Activated gamma-delta T cell treated with Interleukin-2 at 50 U/mL for 16 hours (primary cell): ENCODE measurements at regions not wholly inside any gene's neighbourhood (a gene's known extent, or its start where the extent isn't known, plus 50 kb on each side); places are given as distances from the start of the nearest gene placed in this dataset.

ENCODE experiments used
- DNase-seq: peaks from one replicate; pipeline ENCODE4 v3.0.0-alpha.2; 2020

DNA sequence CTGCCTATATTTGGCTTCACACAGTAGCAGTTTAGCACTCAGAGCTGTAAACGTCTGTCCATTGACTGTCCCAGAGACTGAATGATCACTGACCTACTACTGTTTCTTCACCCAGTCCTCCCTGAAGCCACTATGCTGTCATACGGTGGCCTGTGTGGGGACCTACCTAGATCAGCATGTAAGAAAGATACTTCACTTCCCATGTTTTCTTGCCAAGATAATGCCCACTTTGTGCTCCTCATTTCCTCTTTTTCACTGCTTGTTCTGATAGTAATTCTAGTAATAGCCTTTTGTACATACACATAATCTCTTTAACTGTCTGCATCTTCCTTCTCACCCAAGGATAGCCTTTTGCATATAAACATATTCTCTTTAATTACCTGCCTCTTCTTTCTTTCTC is 109.9 kb upstream of the TIAM2 start:
- no peak for DNase-seq

DNA sequence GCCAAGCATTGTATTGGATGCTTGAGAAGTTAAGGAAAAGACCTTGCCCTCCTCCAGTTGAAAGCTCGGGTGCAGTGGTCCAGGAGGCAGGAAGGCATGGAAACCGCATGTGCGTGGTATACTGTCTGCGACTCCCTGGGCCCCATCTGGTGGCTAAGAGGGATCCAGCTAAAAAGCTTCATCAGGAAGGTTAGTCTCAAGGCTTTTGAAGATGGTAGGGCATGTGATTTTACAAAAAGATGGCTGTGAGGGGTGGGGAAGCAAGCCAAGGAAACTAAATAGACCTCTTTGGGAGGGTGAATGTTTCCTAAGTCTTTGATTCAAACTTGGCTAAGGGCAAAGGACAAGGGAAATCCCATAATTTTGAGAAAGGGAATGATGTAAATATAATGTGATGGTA is 109.1 kb upstream of the TIAM2 start:
- DNase-seq = no peak

DNA sequence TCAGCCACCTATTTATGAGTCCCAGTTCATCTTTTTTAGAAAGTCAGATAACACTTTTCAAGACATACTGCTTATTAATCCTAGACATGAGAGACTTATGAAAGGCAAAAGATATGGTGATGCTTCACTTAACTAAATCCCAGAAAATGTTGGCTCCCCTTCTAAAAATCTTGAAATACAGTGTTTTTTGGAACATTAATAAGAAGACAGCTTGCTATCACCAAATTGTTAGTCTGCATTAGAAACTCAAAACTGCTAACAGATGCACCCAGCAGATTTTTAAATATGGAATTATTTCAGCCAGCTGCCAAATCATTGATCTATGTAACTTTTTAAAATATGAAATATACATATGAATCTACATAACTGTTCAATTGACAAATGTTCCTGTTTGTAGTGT is 108.6 kb upstream of the TIAM2 start:
- no peak for DNase-seq

DNA sequence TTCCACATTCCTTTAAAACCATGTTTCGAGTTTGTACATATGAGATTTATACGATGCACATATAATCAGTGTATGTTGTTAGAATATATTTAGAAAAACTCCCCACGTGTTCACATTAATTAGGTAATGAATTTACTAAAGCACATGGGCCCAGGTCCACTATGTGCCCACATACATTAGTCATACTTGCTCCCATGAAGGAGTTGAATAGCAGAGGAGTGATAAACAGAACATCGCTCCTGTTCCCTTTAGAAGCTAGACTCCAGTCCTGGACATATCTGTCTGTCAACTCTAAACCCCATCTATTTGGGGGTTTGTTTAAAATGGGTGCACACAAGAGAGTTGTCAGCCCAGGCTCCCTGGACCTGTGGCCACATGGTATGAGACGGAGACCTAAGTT is 108.1 kb upstream of the TIAM2 start:
- no peak for DNase-seq

DNA sequence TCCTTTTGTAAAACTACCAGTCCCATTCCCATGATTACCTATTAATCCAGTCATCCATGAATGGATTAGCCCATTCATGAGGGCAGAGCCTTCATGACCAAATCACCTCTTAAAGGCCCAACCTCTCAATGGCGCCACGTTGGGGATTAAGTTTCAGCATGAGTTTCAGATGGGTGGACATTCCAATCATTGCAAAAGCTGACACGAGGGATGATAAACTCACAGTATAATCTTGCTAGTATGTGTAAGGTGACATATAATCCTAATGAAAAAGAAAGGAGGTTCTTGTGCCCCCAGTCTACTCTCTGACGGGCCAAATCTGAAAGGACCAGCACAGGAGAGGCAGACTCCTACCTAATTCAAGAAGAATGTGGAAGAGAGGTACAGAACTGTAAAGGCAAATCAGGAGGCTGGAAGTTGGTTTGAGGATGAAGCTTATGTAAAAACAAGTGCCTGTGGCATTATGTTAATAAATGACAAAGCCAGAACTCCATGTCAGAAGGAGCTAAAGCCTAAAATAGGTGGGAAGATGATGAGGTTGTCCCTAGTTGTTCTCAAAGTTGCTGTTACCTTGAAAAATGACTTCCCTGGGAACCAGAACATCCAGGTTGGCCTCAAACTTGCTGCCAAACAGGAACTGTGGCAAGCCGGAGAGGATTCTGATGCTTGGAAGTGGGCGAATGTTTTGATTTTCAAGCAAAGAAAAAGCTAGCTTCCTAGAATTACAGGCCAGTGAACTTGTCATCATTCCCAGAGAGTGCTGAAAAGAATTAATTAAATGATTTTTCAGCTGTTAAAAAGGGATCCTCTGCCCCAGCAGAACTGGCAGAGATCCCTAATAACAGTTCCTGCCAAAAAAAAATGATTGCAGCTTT is 106.5 kb upstream of the TIAM2 start:
- DNase-seq = no peak

DNA sequence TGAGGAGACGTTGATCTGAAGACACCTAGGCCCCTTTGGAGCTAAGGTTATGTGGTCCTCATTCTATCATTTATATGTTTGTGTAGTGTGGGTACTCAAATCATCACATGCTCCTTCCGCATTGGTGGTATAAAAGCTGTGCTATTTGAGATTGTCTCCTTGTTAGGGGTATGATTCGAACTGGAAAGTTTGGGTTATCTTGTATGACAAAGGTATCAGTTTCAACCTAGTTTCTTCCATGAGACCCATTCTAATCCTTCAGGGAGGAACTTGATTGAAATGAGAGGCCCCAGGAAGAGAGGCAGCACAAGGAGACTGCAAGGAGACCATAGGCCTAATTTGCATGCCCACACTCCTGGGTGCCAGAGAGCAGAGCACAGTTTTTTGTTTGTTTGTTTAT is 104.2 kb upstream of the TIAM2 start:
- DNase-seq = no peak

DNA sequence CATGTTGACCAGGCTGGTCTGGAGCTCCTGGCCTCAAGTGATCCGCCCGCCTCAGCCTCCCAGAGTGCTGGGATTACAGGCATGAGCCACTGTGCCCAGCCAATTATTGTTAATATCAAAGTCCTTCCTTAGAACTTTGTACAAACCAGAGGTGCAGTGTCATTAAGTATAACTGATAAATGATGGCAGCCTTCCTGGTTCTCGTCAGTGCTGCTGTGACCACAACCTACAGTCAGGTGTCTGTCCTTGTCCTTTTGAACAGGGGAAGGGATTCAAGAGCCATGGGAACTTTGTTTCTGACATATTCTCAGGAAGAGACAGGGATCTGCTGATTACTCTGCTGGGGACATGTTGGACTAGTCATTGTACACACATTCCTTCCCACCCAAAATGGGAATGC is 103.2 kb upstream of the TIAM2 start:
- DNase-seq = no peak

DNA sequence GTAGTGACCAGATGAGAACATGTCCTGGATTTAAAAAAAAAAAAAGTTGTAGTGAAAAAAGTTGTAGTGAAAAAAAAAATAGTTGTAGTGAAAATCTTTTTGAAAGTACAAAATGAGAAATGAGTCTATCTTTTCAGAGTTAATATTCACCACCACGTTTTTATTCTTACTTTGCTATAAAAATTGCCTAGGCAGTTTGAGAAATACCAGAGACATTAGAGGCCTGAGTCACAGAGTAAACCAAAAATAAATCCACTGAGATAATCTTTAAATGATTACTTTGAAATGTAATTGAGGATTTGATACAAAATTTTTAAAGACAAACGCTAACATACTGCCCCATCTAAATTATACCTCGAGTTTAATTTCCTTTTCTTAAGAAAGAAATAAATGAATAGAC is 101.2 kb upstream of the TIAM2 start:
- no peak for DNase-seq

DNA sequence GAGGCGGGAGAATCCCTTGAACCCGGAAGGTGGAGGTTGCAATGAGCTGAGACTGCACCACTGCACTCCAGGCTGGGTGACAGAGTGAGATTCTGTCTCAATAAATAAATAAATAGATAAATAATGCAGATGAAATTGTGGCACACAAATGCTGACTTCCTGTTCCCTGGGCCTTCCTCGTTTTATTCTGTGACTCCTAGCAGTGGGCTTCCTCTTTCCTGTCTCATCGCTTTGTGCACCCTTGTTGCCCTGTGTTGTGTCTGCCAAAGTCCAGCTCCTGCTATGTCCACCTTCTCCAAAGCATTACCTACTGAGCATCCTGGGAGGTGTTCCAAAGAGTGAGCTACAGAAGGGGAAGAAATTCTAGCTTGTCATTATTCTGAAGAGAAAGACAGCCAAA is 100.2 kb upstream of the TIAM2 start:
- DNase-seq = no peak

DNA sequence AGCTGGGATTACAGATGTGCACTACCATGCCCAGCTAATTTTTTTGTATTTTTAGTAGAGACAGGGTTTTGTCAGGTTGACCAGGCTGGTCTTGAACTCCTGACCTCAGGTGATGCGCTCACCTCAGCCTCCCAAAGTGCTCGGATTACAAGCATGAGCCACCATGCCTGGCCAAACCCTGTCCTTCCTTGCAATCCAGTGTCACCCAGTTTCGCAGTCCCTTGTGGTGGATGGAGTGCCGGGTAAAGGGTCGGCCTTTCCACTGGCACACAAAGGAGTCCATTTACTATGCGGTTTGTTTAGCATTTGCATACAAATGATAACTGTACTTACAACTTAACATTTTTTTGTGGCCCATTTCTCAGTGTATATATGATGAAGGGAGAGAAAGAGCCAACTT is 99.3 kb upstream of the TIAM2 start:
- no peak for DNase-seq

DNA sequence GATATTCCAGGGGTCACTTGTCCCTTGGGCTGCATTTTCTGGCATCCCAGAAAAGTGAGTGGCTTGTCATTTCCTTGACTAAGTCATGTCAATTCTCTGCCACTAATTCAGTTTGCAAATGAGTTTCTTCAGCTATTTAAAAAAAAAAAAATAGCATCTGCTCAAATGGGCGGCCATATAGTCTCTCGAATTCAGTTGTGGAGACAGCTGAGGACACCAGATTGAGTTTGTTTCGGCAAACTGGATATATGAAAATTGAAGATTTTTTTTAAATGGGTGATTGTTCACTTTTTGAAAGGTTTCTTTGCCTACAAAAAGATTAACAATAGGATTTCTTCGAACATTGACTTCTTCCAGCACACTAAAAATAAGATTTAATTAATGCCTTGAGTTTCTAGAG is 96.3 kb upstream of the TIAM2 start:
- DNase-seq = no peak

DNA sequence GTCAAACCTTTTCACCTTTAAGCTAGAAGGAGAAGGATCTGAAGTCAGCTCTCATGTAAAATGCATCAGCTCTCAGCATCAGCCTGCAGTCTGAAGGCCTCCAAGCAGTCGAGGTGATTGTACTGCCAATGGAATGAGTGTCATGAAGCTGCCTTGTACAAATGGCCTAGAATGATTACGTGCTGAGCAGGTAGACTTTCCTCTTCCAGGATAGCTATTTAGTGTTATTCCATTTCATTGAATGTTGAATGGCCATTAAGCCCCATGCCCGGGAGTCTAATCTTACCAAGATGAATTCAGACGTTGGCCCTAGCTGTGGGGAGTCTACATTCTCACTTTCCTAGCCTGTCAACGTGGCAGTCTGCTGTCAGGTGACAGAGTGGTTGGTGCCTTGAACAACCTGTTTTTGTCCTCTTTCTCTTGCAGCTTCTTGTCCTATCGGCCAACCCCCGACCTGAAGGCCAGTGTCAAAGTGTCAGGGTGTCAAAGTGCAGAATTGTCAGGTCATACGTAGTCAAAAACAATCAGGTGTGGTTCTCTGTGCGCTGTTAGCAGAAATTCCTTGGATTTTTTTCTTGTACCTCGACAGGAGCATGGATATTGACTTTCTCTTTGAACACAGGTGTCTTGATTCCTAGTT is 95.2 kb upstream of the TIAM2 start:
- DNase-seq = no peak

DNA sequence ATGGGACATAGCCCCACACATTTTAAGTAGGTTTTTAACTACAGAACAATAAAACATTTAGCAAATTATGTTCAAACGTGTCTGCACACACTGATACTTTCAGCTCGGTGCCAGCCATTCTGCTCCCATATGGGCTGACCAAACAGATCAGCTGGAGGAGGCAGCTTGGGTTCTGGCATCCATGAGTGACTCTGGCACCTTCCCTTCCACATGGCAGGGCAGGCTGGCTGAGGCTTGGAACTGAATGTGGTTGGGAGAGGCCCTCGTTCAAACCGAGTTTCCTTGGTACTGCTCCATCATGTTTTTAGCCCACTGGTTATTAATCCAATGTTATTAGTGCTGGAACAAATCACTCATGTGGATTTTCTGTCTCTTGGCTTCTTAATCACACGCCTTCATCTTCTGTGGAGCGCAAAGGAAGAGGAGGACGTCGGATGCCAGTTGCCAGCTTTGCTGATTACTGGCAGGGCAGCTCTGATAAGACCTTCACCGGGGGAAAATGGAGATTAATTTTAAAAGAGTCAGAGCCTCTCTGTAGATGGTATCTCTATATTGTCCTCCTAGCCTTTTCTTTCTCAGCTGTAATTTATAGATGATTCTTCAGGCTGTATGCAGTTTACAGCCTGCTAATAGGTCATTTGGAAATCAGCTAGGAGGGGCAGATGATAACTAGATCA is 93.1 kb upstream of the TIAM2 start:
- DNase-seq = no peak

DNA sequence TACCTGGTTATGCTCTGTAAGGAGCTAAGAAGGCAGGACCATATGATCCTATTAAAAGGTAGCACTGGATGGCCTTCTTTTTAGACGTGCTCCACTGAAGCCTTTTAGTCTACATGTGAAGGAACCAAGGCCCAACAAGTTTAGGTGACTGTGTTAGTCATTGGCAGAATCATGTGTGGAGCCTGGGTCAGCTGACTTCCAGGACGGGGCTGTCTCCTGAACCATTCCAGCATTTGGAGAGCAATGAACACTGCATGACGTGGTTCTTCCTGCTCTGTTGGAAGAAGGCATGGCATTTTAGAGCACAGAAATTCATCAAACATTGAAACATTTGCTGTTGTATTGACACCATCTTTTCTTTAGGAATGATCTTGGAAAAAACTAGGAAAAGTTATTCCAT is 87.8 kb upstream of the TIAM2 start:
- no peak for DNase-seq

DNA sequence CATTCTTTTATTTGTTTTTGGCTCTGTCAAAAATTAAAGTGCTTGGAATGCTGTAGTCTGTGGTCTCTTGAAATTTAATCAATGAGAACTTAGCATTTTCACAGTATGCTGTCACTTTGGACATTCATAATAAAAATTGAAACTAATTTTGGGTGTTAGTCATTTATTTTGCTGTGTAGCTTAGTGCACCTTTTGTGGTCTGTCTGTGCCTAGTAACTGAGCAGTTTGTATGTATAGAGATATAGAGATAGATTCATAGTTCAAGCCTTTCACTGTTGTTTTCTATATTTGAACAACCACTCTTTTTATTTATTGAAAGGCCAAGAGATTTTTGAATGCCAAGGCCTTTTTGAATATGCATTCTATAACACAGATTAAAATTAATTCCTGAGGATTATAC is 86.4 kb upstream of the TIAM2 start:
- no peak for DNase-seq

DNA sequence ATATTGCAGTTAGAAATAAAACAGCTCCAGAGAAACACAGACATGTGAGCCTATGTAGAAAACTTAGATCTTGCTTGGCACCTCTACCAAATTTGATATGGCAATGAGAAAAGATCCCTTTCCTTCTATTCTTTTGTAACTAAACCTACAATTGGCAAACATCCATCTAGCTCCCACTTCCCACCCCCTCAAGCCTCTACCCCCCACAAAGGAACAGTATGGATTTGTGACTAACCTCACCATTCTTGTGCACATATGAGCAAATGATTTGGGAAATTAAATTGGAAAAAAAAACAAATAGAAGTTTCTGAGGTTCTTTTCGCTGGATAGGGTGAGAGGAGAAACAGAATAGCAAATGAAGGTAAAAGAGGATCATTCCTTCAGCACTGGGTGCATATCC is 85.8 kb upstream of the TIAM2 start:
- no peak for DNase-seq

DNA sequence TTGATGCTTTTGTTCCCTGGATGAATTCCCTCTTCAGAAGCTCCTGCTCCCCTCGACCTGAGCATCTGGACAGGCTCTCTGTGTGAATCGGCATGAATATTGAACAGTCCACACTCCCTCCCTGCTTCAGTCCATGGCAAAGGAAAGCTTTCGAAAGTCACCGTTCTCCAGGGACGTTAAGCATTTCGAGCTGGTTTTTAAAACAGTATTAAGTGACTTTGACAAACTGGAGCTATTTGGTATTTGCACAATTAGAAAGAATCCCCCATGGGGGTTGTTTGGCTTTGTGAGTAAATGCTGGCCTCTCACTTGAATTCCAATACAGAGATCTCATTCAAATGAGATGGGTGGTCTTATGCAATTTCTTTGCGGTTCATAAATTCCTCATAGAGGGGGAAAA is 85.3 kb upstream of the TIAM2 start:
- no peak for DNase-seq

DNA sequence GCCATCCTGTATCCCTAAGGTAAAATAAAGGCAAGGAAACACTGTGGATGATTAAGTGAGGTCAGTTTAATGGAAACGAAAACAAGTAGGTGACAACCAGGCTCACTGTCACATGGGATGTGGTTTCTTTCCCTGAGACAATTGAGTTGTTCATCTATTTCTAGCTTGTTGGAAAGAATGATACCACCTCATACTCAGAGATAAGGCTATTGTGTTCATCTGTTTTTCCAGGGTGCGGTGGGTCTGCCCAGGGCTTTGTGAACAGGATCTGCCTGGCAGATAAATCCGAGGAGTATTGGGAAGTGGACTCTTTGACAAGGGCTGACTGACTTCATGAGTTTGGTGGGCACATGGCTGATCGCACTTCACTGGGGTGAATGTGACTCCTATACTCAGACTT is 80.8 kb upstream of the TIAM2 start:
- DNase-seq = no peak

DNA sequence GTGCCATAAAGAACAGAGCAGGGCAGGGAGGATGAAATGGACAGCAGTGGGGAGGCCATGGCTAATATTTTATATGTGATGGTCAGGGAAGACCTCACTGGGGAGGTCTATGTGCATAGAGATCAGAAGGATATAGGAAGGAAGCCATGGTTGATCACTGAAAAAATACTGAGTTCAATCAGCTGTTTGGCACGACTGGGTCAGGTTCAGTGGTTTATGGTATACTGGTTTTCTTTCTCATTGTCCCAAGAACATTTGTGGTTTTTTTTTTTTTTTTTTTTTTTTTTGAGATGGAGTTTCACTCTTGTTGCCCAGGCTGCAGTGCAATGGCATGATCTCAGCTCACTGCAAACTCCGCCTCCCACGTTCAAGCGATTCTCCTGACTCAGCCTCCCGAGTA is 78.3 kb upstream of the TIAM2 start:
- DNase-seq = no peak

DNA sequence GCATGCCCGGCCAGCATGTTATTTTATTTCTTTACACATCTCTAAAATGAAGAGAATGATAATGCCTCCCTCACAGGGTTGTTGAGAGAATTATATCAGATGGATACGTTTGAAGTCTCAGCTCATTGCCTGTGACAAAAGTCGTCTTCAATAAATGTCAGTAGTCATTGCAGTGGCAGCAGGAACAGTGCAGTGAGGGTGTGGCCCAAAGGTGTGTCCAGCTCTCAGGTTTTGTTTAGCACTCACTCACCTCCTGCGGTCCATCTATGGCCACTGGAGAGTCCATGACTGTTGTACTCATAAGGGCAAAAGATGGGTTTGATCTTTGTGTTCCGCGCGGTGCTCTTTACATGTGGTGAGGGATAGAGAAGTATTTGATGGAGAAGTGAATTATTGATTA is 77.2 kb upstream of the TIAM2 start:
- no peak for DNase-seq

DNA sequence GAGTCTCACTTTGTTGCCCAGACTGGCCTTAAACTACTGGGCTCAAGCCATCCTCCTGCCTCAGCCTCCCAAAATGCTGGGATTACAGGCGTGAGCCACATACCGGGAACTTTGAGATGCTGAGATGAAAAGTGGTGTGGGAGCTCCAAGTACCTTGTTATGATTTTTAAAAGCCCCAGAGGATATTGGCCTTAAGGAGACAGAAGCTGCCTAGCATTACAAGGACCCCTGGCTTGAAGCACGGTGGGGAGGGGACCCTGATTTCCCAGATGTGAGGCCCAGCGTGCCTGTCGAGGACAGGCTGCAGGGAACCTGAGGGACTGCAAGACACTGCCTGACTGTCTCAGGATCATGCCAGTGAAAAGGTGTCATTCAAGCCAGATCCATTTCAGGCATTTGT is 75.3 kb upstream of the TIAM2 start:
- no peak for DNase-seq

DNA sequence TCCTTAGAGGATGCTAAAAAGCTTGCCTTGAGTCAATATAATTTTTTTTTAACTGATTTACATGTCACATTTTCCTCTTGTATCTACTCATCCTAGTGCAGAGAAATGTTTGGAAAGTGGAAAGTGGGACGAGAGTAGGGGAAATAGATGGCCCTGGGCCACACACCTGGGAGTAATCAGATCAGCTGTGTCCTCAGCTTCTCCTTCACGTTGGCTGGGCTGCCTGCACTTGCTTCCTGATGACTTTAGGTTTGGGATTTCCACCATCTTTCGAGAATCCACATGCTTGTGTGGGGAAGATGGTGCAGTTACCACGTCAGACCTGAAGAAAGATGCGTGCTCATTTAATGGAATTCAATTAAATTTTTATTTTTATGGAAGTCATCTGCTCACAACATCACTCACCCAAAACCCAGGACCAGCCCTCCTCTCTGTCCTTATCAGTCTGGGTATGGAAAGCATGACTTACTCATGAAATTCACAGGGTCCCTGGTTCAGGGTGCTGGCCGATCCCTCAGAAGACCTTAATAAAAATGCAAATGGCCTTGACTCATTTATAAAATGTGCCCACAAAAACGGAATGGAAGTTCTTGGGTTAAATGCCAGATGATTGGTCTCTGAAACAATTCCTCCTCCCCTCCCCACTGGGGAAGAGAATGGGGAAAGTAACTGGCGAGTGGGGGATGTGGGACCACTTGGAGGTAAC is 74.5 kb upstream of the TIAM2 start:
- no peak for DNase-seq

DNA sequence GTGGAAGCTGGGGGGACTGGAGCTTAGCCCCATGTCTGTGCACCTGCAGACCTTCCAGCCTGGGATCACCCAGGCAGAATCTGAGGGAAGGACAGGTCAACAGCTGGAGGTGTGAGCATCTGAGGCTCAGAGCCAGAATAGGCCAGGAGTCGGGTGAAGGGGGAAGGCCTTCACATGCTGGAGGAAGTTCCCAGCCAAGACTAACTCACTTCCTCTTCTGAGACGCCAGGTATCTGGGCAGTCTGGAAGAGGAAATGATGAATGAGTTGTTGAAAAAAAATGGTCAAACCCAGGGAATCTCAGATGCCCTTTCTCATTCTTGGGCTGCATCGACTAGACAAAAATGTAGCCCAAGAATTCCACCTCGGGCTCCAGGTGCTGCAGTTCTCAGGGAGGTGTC is 73.6 kb upstream of the TIAM2 start:
- no peak for DNase-seq
